ENCODE measurements at regions not wholly inside any gene's neighbourhood (a gene's known extent, or its start where the extent isn't known, plus 50 kb on each side); places are given as distances from the start of the nearest gene placed in this dataset.
"Not testable (repeated sequence)": the region's sequence is repeated elsewhere in the genome, so short reads cannot be mapped to it uniquely, and the experiment has no call there.

- not testable (repeated sequence) for H3K4me3 ChIP-seq (ENCODE audit: low read depth, low read length); DNase-seq (ENCODE audit: low read depth)
These were observed 676.4 kb upstream of the ZNF337 start for GRCh38 chr20:26373066-26373465.

- TF ChIP-seq, protein P1, sequence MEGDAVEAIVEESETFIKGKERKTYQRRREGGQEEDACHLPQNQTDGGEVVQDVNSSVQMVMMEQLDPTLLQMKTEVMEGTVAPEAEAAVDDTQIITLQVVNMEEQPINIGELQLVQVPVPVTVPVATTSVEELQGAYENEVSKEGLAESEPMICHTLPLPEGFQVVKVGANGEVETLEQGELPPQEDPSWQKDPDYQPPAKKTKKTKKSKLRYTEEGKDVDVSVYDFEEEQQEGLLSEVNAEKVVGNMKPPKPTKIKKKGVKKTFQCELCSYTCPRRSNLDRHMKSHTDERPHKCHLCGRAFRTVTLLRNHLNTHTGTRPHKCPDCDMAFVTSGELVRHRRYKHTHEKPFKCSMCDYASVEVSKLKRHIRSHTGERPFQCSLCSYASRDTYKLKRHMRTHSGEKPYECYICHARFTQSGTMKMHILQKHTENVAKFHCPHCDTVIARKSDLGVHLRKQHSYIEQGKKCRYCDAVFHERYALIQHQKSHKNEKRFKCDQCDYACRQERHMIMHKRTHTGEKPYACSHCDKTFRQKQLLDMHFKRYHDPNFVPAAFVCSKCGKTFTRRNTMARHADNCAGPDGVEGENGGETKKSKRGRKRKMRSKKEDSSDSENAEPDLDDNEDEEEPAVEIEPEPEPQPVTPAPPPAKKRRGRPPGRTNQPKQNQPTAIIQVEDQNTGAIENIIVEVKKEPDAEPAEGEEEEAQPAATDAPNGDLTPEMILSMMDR (IDR thresholded peaks at IDR 0.05; ENCODE audit: low read depth, low read length), result no peak
- TF ChIP-seq POLR2A (IDR thresholded peaks at IDR 0.05; ENCODE audit: extremely low read depth, insufficient read length), result no peak
- no peak for TF ChIP-seq MAX (IDR thresholded peaks at IDR 0.05; ENCODE audit: low read depth, low read length)
- no peak for TF ChIP-seq MYC (IDR thresholded peaks at IDR 0.05; ENCODE audit: low read depth, low read length)
- no peak for DNase-seq (ENCODE audit: low read depth)
- no peak overlapping the region for H3K4me3 ChIP-seq (ENCODE audit: low read depth, low read length)
These were observed 657.9 kb upstream of the ZNF337 start for GRCh38 chr20:26354511-26354910.

GRCh38 chr20:26347396-26347795 lies 650.7 kb upstream of the ZNF337 start:
- no peak for DNase-seq (ENCODE audit: low read depth)
- H3K4me3 ChIP-seq (ENCODE audit: low read depth, low read length), result no peak overlapping the region
- TF ChIP-seq, protein P1 (IDR thresholded peaks at IDR 0.05; ENCODE audit: low read depth, low read length), result no peak
- TF ChIP-seq MYC (IDR thresholded peaks at IDR 0.05; ENCODE audit: low read depth, low read length), result no peak
- no peak for TF ChIP-seq POLR2A (IDR thresholded peaks at IDR 0.05; ENCODE audit: extremely low read depth, insufficient read length)
- TF ChIP-seq MAX (IDR thresholded peaks at IDR 0.05; ENCODE audit: low read depth, low read length), result no peak

DNA sequence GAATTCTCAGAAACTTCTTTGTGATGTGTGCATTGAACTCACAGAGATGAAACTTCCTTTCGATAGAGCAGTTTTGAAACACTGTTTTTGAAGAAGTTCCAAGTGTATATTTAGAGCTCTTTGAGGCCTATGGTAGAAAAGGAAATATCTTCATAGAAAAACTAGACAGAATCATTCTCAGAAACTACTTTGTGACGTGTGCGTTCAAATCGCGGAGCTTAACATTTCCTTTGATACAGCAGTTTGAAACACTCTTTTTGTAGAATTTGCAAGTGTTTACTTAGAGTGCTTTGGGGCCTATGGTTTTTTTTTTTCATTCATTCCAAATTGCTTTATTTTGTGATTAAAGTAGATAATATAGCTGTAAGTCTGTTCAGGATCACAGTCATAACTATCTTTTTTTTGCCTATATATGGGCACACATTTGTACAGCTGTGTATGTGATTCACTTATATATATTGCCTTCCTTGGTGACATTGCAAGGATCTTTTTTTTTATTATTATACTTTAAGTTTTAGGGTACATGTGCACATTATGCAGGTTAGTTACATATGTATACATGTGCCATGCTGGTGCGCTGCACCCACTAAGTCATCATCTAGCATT lies 643.9 kb upstream of the ZNF337 start:
- DNase-seq (ENCODE audit: low read depth); H3K4me3 ChIP-seq (ENCODE audit: low read depth, low read length): not testable (repeated sequence)

DNA sequence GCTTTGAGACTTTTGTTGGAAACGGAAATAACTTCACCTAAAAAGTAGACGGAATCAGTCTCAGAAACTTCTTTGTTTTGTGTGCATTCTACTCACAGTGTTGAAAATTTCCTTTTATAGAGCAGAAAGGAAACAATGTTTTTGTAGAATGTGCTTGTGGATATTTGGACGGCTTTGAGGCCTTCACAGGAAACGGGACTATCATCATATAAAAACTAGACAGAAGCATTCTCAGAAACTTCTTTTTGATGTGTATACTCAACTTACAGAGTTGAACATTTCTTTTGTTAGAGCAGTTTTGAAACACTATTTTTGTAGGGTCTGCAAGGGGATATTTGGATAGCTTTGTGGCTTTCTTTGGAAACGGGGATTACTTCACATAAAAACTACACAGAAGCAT lies 627.5 kb upstream of the ZNF337 start:
- no peak for DNase-seq (ENCODE audit: low read depth)
- TF ChIP-seq, protein P1 (IDR thresholded peaks at IDR 0.05; ENCODE audit: low read depth, low read length), result no peak
- no peak for TF ChIP-seq MAX (IDR thresholded peaks at IDR 0.05; ENCODE audit: low read depth, low read length)
- no peak for TF ChIP-seq MYC (IDR thresholded peaks at IDR 0.05; ENCODE audit: low read depth, low read length)
- no peak for TF ChIP-seq POLR2A (IDR thresholded peaks at IDR 0.05; ENCODE audit: extremely low read depth, insufficient read length)
- no peak overlapping the region for H3K4me3 ChIP-seq (ENCODE audit: low read depth, low read length)

GRCh38 chr20:26315054-26315453 lies 618.4 kb upstream of the ZNF337 start:
- TF ChIP-seq MAX (IDR thresholded peaks at IDR 0.05; ENCODE audit: low read depth, low read length), result no peak
- TF ChIP-seq, protein P1 (IDR thresholded peaks at IDR 0.05; ENCODE audit: low read depth, low read length), result no peak
- TF ChIP-seq MYC (IDR thresholded peaks at IDR 0.05; ENCODE audit: low read depth, low read length), result no peak
- no peak for TF ChIP-seq POLR2A (IDR thresholded peaks at IDR 0.05; ENCODE audit: extremely low read depth, insufficient read length)
- no peak for DNase-seq (ENCODE audit: low read depth)
- no peak overlapping the region for H3K4me3 ChIP-seq (ENCODE audit: low read depth, low read length)

GRCh38 chr20:26309720-26310119 lies 613.1 kb upstream of the ZNF337 start:
- not testable (repeated sequence) for DNase-seq (ENCODE audit: low read depth); H3K4me3 ChIP-seq (ENCODE audit: low read depth, low read length)
